HG02642 (cell line): ENCODE measurements at regions not wholly inside any gene's neighbourhood (a gene's known extent, or its start where the extent isn't known, plus 50 kb on each side); places are given as distances from the start of the nearest gene placed in this dataset.
"Not testable (repeated sequence)": the region's sequence is repeated elsewhere in the genome, so short reads cannot be mapped to it uniquely, and the experiment has no call there.

Source experiments
- ATAC-seq: cut with Tn5 transposase; IDR thresholded peaks from one replicate; pipeline ENCODE4 v1.9.1; 2021; ENCODE audit warnings: mild to moderate bottlenecking; ENCODE audit not compliant: unreplicated experiment, poor library complexity

- ATAC-seq: no peak
Observed at GRCh38 chr5:96483878-96484277, 50.8 kb upstream of the PCSK1 start.

- ATAC-seq: no peak
Observed at GRCh38 chr5:96487859-96488258, 54.8 kb upstream of the PCSK1 start.

GRCh38 chr5:96489532-96489931 lies 56.5 kb upstream of the PCSK1 start:
- no peak for ATAC-seq

- no peak for ATAC-seq
Observed at GRCh38 chr5:96492459-96493047, 59.5 kb upstream of the PCSK1 start.

GRCh38 chr5:96493219-96493790 lies 60.3 kb upstream of the PCSK1 start:
- no peak for ATAC-seq

GRCh38 chr5:96495412-96495811 lies 62.4 kb upstream of the PCSK1 start:
- not testable (repeated sequence) for ATAC-seq

- not testable (repeated sequence) for ATAC-seq
Observed at GRCh38 chr5:96497027-96497426, 64.0 kb upstream of the PCSK1 start.

- ATAC-seq: no peak
Observed at GRCh38 chr5:96499753-96500345, 66.8 kb upstream of the PCSK1 start.

- no peak for ATAC-seq
Observed at GRCh38 chr5:96501991-96502646, 69.1 kb upstream of the PCSK1 start.

GRCh38 chr5:96503501-96504236 lies 70.6 kb upstream of the PCSK1 start:
- no peak for ATAC-seq

- ATAC-seq: no peak
Observed at GRCh38 chr5:96506376-96506775, 73.3 kb upstream of the PCSK1 start.

GRCh38 chr5:96506866-96507527 lies 73.9 kb upstream of the PCSK1 start:
- no peak for ATAC-seq

GRCh38 chr5:96509316-96509715 lies 76.3 kb upstream of the PCSK1 start:
- ATAC-seq: no peak

- ATAC-seq: no peak
Observed at GRCh38 chr5:96509721-96510350, 76.8 kb upstream of the PCSK1 start.

GRCh38 chr5:96516631-96517071 lies 83.6 kb upstream of the PCSK1 start:
- ATAC-seq: no peak

- no peak for ATAC-seq
Observed at GRCh38 chr5:96517295-96517694, 84.2 kb upstream of the PCSK1 start.

GRCh38 chr5:96520345-96520744 lies 87.3 kb upstream of the PCSK1 start:
- ATAC-seq: no peak

GRCh38 chr5:96522635-96523355 lies 89.7 kb upstream of the PCSK1 start:
- ATAC-seq: no peak
